DOHH2 (cell line): ENCODE measurements at regions not wholly inside any gene's neighbourhood (a gene's known extent, or its start where the extent isn't known, plus 50 kb on each side); places are given as distances from the start of the nearest gene placed in this dataset.

Source experiments
- H3F3A ChIP-seq: fragments of 200-600 bp; sonication (generic), shearing (Covaris generic); 2 replicates; pipeline ENCODE4 v1.6.0; 2016; ENCODE audit warnings: antibody characterized with exemption, mild to moderate bottlenecking; ENCODE audit not compliant: control insufficient read depth, insufficient read depth
- H3K27ac ChIP-seq: fragments of 200-600 bp; sonication (generic); 2 replicates; pipeline ENCODE4 v1.5.1; 2014; ENCODE audit warnings: low read depth, mild to moderate bottlenecking, low read length, moderate library complexity
- H3K27me3 ChIP-seq: fragments of 200-600 bp; sonication (generic); 2 replicates; pipeline ENCODE4 v1.6.1; 2014; ENCODE audit warnings: mild to moderate bottlenecking, low read length, mixed read lengths; ENCODE audit not compliant: control insufficient read depth
- H3K36me3 ChIP-seq: fragments of 200-600 bp; sonication (generic); 2 replicates; pipeline ENCODE4 v1.6.1; 2014; ENCODE audit warnings: mild to moderate bottlenecking, low read length, moderate library complexity, mixed read lengths; ENCODE audit not compliant: control insufficient read depth
- H3K4me1 ChIP-seq: fragments of 200-600 bp; sonication (generic); 2 replicates; pipeline ENCODE4 v1.6.1; 2014; ENCODE audit warnings: mild to moderate bottlenecking, low read length, mixed read lengths; ENCODE audit not compliant: control insufficient read depth
- H3K4me2 ChIP-seq: fragments of 200-600 bp; sonication (generic); 2 replicates; pipeline ENCODE4 v1.6.0; 2014; ENCODE audit warnings: mild to moderate bottlenecking, low read length, moderate library complexity
- H3K4me3 ChIP-seq: fragments of 200-600 bp; sonication (generic); 2 replicates; pipeline ENCODE4 v1.5.1; 2014; ENCODE audit warnings: mild to moderate bottlenecking, low read length, mixed read lengths
- H3K79me2 ChIP-seq: fragments of 200-600 bp; sonication (generic); 2 replicates; pipeline ENCODE4 v1.6.1; 2014; ENCODE audit warnings: mild to moderate bottlenecking, low read length, mixed read lengths; ENCODE audit not compliant: control insufficient read depth
- H3K9me2 ChIP-seq: fragments of 200-600 bp; sonication (generic); replicated peaks from 2 replicates; pipeline ENCODE4 v1.6.1; 2014; ENCODE audit warnings: mild to moderate bottlenecking, low read length, mixed read lengths; ENCODE audit not compliant: control insufficient read depth
- H3K9me3 ChIP-seq: fragments of 200-600 bp; sonication (generic); 2 replicates; pipeline ENCODE4 v1.6.1; 2014; ENCODE audit warnings: antibody characterized with exemption, low read length, mixed read lengths; ENCODE audit not compliant: control insufficient read depth, insufficient read depth
- H4K20me1 ChIP-seq: fragments of 200-600 bp; sonication (generic); 2 replicates; pipeline ENCODE4 v1.6.0; 2014; ENCODE audit warnings: low read depth, mild to moderate bottlenecking, antibody characterized with exemption, low read length, moderate library complexity; ENCODE audit not compliant: control insufficient read depth, insufficient read depth
- EZH2phosphoT487 ChIP-seq: fragments of 200-600 bp; sonication (generic); IDR thresholded peaks from 2 replicates; pipeline ENCODE4 v1.6.1; 2017; ENCODE audit warnings: borderline replicate concordance, mild to moderate bottlenecking, antibody characterized with exemption, low read length, moderate library complexity, mixed read lengths
- TF ChIP-seq, protein P1 (sequence below): fragments of 200-600 bp; sonication (generic); IDR thresholded peaks from one replicate; pipeline ENCODE4 v1.5.1; 2014; ENCODE audit warnings: antibody characterized with exemption, mild to moderate bottlenecking, low read depth, low read length; ENCODE audit not compliant: poor library complexity, severe bottlenecking

- Histone ChIP-seq H3K4me2 (no peak overlapping the region), H3K9me2 (no peaks in the 10 kb centered on the region), H3K4me1 (no peaks in the 10 kb centered on the region), H4K20me1 (no peaks in the 10 kb centered on the region), H3K4me3 (no peak overlapping the region), H3K27ac (no peak overlapping the region), H3K36me3 (no peaks in the 10 kb centered on the region), H3F3A (no peaks in the 10 kb centered on the region), H3K27me3 (peaks cover 31% of the 10 kb centered on the region), H3K9me3 (no peaks in the 10 kb centered on the region), H3K79me2 (no peaks in the 10 kb centered on the region)
- TF ChIP-seq, protein P1, sequence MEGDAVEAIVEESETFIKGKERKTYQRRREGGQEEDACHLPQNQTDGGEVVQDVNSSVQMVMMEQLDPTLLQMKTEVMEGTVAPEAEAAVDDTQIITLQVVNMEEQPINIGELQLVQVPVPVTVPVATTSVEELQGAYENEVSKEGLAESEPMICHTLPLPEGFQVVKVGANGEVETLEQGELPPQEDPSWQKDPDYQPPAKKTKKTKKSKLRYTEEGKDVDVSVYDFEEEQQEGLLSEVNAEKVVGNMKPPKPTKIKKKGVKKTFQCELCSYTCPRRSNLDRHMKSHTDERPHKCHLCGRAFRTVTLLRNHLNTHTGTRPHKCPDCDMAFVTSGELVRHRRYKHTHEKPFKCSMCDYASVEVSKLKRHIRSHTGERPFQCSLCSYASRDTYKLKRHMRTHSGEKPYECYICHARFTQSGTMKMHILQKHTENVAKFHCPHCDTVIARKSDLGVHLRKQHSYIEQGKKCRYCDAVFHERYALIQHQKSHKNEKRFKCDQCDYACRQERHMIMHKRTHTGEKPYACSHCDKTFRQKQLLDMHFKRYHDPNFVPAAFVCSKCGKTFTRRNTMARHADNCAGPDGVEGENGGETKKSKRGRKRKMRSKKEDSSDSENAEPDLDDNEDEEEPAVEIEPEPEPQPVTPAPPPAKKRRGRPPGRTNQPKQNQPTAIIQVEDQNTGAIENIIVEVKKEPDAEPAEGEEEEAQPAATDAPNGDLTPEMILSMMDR, result no peak
- no peak for TF ChIP-seq EZH2phosphoT487
Measured at GRCh38 chr13:106626473-106626872, 58.5 kb upstream of the ARGLU1 start.

GRCh38 chr13:106625578-106625977 is 57.6 kb upstream of the ARGLU1 start:
- no peak for TF ChIP-seq EZH2phosphoT487
- TF ChIP-seq, protein P1, result no peak
- Histone ChIP-seq H3F3A (no peaks in the 10 kb centered on the region), H3K27me3 (peaks cover 36% of the 10 kb centered on the region), H3K79me2 (no peaks in the 10 kb centered on the region), H3K9me3 (no peaks in the 10 kb centered on the region), H3K4me2 (no peak overlapping the region), H3K4me3 (no peak overlapping the region), H4K20me1 (no peaks in the 10 kb centered on the region), H3K36me3 (no peaks in the 10 kb centered on the region), H3K4me1 (no peaks in the 10 kb centered on the region), H3K27ac (no peak overlapping the region), H3K9me2 (no peaks in the 10 kb centered on the region)

DNA sequence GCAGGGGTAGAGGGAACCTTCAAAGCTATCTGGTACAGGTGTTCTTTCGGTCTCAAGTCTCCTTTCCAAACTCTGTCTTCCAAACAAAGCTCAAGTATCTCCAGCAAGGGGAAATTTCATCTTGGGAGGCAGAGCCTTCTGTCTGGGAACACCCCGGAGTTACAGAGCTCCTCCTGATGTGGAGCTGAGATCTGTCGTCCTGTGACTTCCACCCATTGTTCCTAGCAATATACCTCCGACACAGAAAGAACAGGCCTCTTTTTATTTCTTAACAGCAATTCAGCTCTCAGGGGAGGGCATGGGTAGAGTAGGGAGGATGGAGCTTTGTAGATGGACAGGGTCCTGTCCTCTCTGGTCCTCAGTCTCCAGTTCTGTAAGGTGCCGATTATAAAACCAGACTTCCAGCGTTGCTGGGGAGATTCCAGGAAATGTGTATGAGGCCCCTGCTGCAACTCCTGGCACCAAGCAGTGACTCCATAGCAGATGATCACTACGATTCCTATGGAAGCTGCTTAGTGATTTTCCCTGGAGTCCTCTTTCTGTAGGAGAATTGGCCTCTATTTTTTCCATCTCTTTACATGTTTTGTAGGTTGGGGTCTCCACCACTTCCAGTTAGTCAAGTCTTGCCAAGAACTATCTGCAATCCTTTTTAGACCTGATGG is 56.0 kb upstream of the ARGLU1 start:
- Histone ChIP-seq H3K27ac (no peak overlapping the region), H3K79me2 (no peaks in the 10 kb centered on the region), H3K9me2 (no peaks in the 10 kb centered on the region), H3K4me2 (no peak overlapping the region), H3K27me3 (peaks cover 37% of the 10 kb centered on the region), H3K36me3 (no peaks in the 10 kb centered on the region), H3F3A (no peaks in the 10 kb centered on the region), H3K4me3 (no peak overlapping the region), H3K9me3 (no peaks in the 10 kb centered on the region), H4K20me1 (no peaks in the 10 kb centered on the region), H3K4me1 (no peaks in the 10 kb centered on the region)
- no peak for TF ChIP-seq EZH2phosphoT487
- TF ChIP-seq, protein P1, result no peak
